ENCODE measurements at regions not wholly inside any gene's neighbourhood (a gene's known extent, or its start where the extent isn't known, plus 50 kb on each side); places are given as distances from the start of the nearest gene placed in this dataset.

DNA sequence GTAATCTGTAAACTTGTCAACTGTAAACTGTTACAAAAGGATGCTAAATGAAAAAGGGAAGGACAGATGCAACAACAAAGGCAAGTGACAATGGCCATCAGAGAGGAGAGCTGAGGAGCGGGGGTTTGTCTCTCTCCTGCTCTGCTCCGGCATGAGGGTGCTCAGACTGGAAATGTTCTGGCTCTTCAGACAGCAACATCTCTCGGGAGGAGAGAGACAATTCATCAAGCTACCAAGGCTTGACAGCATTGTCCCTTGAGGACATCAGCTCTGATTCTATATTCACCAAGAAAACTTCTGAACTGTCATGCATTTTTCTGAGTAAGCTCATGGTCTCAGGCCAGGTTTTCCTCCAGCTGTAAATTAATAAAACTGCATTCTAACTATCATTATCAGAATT lies 408.2 kb downstream of the IGSF11 start:
- no peak overlapping the region for H3K4me3 ChIP-seq (ENCODE audit: low read depth, low read length)
- no peak for TF ChIP-seq CTCF (conservative IDR thresholded peaks at IDR 0.05; ENCODE audit: low read depth, low read length)
- no peak for DNase-seq (ENCODE audit: low read depth)

DNA sequence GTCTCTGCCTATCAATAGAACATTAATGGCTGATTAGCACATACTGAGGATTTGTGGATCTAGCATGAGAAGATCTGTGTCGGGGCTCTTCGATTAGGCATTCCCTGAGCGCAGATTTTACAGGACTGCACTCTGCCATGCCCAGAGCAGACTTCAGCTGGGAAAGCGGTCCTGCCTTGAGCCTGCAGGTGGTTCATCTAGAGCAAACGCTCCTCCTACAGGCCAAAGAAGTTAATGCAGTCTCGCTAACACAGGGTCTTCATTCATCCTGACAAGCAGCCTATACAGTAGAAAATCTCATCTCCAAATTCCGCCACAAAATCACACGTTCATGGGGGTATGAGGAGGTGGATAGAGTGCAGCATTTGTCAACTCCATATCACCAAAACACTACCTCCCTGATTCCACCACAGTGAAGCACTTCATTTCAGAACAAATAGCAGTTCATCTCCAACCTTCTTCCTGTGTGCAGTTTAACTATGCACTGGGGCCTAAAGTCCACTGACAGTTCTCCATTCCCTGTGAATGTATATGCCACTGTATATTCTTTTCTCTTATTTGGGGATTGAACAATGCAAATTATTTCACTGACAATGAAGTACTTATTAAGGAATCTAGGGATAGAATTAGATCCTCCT lies 405.8 kb downstream of the IGSF11 start:
- peak; percentile 71 for TF ChIP-seq CTCF (conservative IDR thresholded peaks at IDR 0.05; ENCODE audit: low read depth, low read length)
- DNase-seq (ENCODE audit: low read depth), result peak; percentile 68
- no peak overlapping the region for H3K4me3 ChIP-seq (ENCODE audit: low read depth, low read length)

GRCh38 chr3:118629821-118630220 lies 404.8 kb downstream of the IGSF11 start:
- no peak for TF ChIP-seq CTCF (conservative IDR thresholded peaks at IDR 0.05; ENCODE audit: low read depth, low read length)
- no peak for DNase-seq (ENCODE audit: low read depth)
- no peak overlapping the region for H3K4me3 ChIP-seq (ENCODE audit: low read depth, low read length)

DNA sequence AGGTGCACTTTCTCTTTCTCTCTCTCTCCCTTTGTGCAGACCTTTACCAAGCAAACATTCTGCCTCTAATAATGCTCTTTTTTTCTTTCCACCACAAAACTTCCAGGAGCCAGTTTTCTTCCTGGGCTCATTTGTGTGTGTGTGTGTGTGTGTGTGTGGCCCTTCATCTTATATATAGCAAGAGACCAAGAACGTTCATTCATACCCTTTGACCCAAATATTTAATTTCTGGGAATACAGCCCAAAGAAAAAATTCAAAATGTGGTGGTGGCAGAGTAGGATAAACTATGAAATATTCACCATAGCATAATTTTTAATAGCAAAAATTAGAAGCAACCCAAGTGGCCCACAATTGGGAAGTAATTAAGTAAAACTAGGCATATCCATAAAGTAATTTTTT lies 398.9 kb downstream of the IGSF11 start:
- TF ChIP-seq CTCF (conservative IDR thresholded peaks at IDR 0.05; ENCODE audit: low read depth, low read length), result no peak
- no peak overlapping the region for H3K4me3 ChIP-seq (ENCODE audit: low read depth, low read length)
- no peak for DNase-seq (ENCODE audit: low read depth)

DNA sequence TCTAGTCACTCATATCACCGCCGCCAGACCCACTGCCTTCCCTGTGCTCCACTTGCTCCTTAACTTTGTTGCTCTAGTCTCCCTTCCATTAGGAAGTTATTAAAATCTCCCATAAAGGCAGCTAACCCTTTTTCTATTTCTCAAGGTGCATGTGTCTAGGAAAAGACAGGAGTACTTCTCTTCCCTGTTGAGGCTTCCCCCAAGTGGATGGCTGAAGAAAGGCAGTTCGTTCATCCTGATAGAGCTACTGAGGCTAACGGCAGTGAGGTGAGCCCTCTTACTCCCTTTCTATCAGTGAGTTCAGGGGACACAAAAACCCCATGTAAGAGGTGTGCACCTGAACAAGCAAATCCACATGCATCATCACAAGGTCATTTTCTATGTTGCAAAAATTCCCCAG lies 397.8 kb downstream of the IGSF11 start:
- no peak for DNase-seq (ENCODE audit: low read depth)
- TF ChIP-seq CTCF (conservative IDR thresholded peaks at IDR 0.05; ENCODE audit: low read depth, low read length), result no peak
- H3K4me3 ChIP-seq (ENCODE audit: low read depth, low read length), result no peak overlapping the region

GRCh38 chr3:118637846-118638245 lies 396.8 kb downstream of the IGSF11 start:
- no peak overlapping the region for H3K4me3 ChIP-seq (ENCODE audit: low read depth, low read length)
- no peak for DNase-seq (ENCODE audit: low read depth)
- no peak for TF ChIP-seq CTCF (conservative IDR thresholded peaks at IDR 0.05; ENCODE audit: low read depth, low read length)

- DNase-seq (ENCODE audit: low read depth), result no peak
- H3K4me3 ChIP-seq (ENCODE audit: low read depth, low read length), result no peak overlapping the region
- TF ChIP-seq CTCF (conservative IDR thresholded peaks at IDR 0.05; ENCODE audit: low read depth, low read length), result no peak
Measured at GRCh38 chr3:118641608-118642007, 393.0 kb downstream of the IGSF11 start.

Data from choroid plexus epithelial cell (primary cell).